ENCODE measurements at regions not wholly inside any gene's neighbourhood (a gene's known extent, or its start where the extent isn't known, plus 50 kb on each side); places are given as distances from the start of the nearest gene placed in this dataset.
A peak's percentile ranks its signal among the peaks of the same experiment; 100 is the strongest.

- no peaks in the 10 kb centered on the region for H3K27me3 ChIP-seq (ENCODE audit: control insufficient read depth, insufficient read depth, low read length)
- H3K36me3 ChIP-seq (ENCODE audit: control insufficient read depth, insufficient read depth, low read length) = no peaks in the 10 kb centered on the region
- no peaks in the 10 kb centered on the region for H3K4me1 ChIP-seq (ENCODE audit: control insufficient read depth, insufficient read depth, low read length)
- no peak overlapping the region for H3K27ac ChIP-seq (ENCODE audit: low read length)
- peaks cover 10% of the 10 kb centered on the region for H3K9me3 ChIP-seq (replicated peaks; ENCODE audit: control insufficient read depth, low read depth, low read length)
- no peak for DNase-seq
- H3K4me3 ChIP-seq (ENCODE audit: low read length) = no peak overlapping the region
Observed at GRCh38 chr2:14445670-14446069, 186.8 kb upstream of the LRATD1 start.

GRCh38 chr2:14448340-14448739 lies 184.2 kb upstream of the LRATD1 start:
- Histone ChIP-seq H3K9me3 (replicated peaks; ENCODE audit: control insufficient read depth, low read depth, low read length) (peaks cover 10% of the 10 kb centered on the region), H3K27me3 (ENCODE audit: control insufficient read depth, insufficient read depth, low read length) (no peaks in the 10 kb centered on the region), H3K4me1 (ENCODE audit: control insufficient read depth, insufficient read depth, low read length) (no peaks in the 10 kb centered on the region), H3K4me3 (ENCODE audit: low read length) (no peak overlapping the region), H3K36me3 (ENCODE audit: control insufficient read depth, insufficient read depth, low read length) (no peaks in the 10 kb centered on the region), H3K27ac (ENCODE audit: low read length) (no peak overlapping the region)
- no peak for DNase-seq
- no CpG with 5 or more reads among the region's 1 CpG for WGBS (ENCODE audit: insufficient coverage)

DNA sequence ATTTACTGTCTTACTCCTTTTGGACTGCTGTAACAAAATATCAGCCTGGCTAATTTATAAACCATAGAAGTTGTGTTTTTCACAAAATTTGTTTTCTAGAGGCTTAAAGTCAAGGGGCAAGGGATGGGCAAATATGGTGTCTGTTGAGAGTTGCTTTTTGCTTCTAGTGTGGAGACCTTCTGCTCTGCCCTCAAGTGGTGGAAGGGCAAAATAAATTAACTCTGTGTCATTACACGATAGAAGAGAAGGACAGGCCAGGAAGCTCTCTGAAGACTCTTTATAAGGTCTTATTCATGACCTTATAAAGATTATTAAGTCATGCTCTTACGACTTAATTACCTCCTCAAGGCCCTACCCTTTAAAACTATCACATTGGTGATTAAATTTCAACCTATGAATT lies 181.2 kb upstream of the LRATD1 start:
- Histone ChIP-seq H3K27ac (ENCODE audit: low read length) (no peak overlapping the region), H3K4me3 (ENCODE audit: low read length) (no peak overlapping the region), H3K9me3 (replicated peaks; ENCODE audit: control insufficient read depth, low read depth, low read length) (peaks cover 3% of the 10 kb centered on the region), H3K27me3 (ENCODE audit: control insufficient read depth, insufficient read depth, low read length) (no peaks in the 10 kb centered on the region), H3K36me3 (ENCODE audit: control insufficient read depth, insufficient read depth, low read length) (no peaks in the 10 kb centered on the region), H3K4me1 (ENCODE audit: control insufficient read depth, insufficient read depth, low read length) (no peaks in the 10 kb centered on the region)
- 75% methylated on average over 1 of the region's 2 CpGs for WGBS (ENCODE audit: insufficient coverage)
- DNase-seq = no peak

GRCh38 chr2:14454202-14454601 lies 178.3 kb upstream of the LRATD1 start:
- Histone ChIP-seq H3K36me3 (ENCODE audit: control insufficient read depth, insufficient read depth, low read length) (no peaks in the 10 kb centered on the region), H3K27me3 (ENCODE audit: control insufficient read depth, insufficient read depth, low read length) (no peaks in the 10 kb centered on the region), H3K4me1 (ENCODE audit: control insufficient read depth, insufficient read depth, low read length) (no peaks in the 10 kb centered on the region), H3K4me3 (ENCODE audit: low read length) (no peak overlapping the region), H3K27ac (ENCODE audit: low read length) (no peak overlapping the region), H3K9me3 (replicated peaks; ENCODE audit: control insufficient read depth, low read depth, low read length) (peaks cover 7% of the 10 kb centered on the region)
- WGBS (ENCODE audit: insufficient coverage) = 83% methylated on average over 2 of the region's 3 CpGs
- no peak for DNase-seq

DNA sequence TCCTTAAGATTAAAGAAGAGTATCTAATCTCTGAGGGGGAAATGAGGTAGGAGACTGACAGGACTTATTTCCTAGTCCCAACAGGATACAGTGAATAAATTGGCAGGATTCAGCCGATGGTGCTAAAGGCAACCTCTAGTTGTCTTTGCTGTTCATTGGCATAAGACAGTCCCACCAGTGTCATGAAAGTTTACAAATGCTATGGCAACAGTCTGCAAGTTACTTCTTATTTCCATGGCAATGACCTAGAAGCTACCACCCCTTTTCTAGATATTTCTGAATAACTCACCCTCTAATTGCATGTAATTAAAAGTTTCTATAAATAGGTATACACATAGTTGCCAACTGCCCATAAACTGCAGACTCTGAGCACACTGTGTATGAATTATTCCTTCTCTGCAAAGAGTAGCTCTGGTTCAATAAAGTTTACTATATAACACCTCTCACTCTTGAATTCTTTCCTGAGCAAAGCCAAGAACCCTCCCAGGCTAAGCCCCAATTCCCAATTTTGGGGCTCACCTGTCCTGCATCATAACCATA lies 172.7 kb upstream of the LRATD1 start:
- Histone ChIP-seq H3K9me3 (replicated peaks; ENCODE audit: control insufficient read depth, low read depth, low read length) (peaks cover 7% of the 10 kb centered on the region), H3K27ac (ENCODE audit: low read length) (no peak overlapping the region), H3K27me3 (ENCODE audit: control insufficient read depth, insufficient read depth, low read length) (no peaks in the 10 kb centered on the region), H3K36me3 (ENCODE audit: control insufficient read depth, insufficient read depth, low read length) (no peaks in the 10 kb centered on the region), H3K4me3 (ENCODE audit: low read length) (no peak overlapping the region), H3K4me1 (ENCODE audit: control insufficient read depth, insufficient read depth, low read length) (no peaks in the 10 kb centered on the region)
- WGBS (ENCODE audit: insufficient coverage) = 86% methylated on average over 1 of the region's 1 CpG
- no peak for DNase-seq

DNA sequence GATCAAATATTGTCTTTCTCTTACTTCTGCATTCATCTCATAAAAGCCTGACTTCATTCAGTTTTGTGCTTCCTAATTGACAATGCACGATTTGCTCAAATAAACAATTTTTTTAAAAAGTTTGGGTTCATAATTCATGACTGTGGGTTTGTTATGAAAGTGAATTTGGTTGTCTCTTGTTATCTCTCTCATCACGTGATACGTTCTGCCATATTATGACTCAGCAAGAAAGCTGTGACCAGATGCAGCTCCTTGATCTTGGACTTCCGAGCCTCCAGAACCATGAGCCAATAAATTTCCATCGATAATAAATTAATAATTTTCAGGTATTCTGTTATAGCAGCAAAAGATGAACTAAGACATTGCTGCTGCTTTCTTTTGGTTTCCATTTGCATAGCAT lies 156.5 kb upstream of the LRATD1 start:
- Histone ChIP-seq H3K27me3 (ENCODE audit: control insufficient read depth, insufficient read depth, low read length) (no peaks in the 10 kb centered on the region), H3K9me3 (replicated peaks; ENCODE audit: control insufficient read depth, low read depth, low read length) (no peaks in the 10 kb centered on the region), H3K36me3 (ENCODE audit: control insufficient read depth, insufficient read depth, low read length) (no peaks in the 10 kb centered on the region), H3K4me1 (ENCODE audit: control insufficient read depth, insufficient read depth, low read length) (no peaks in the 10 kb centered on the region), H3K27ac (ENCODE audit: low read length) (no peak overlapping the region), H3K4me3 (ENCODE audit: low read length) (no peak overlapping the region)
- WGBS (ENCODE audit: insufficient coverage) = no CpG with 5 or more reads among the region's 5 CpGs
- no peak for DNase-seq

GRCh38 chr2:14479486-14479885 lies 153.0 kb upstream of the LRATD1 start:
- WGBS (ENCODE audit: insufficient coverage) = 100% methylated on average over 1 of the region's 2 CpGs
- Histone ChIP-seq H3K4me1 (ENCODE audit: control insufficient read depth, insufficient read depth, low read length) (no peaks in the 10 kb centered on the region), H3K27ac (ENCODE audit: low read length) (no peak overlapping the region), H3K4me3 (ENCODE audit: low read length) (no peak overlapping the region), H3K9me3 (replicated peaks; ENCODE audit: control insufficient read depth, low read depth, low read length) (no peaks in the 10 kb centered on the region), H3K36me3 (ENCODE audit: control insufficient read depth, insufficient read depth, low read length) (no peaks in the 10 kb centered on the region), H3K27me3 (ENCODE audit: control insufficient read depth, insufficient read depth, low read length) (no peaks in the 10 kb centered on the region)
- no peak for DNase-seq

GRCh38 chr2:14480120-14480519 lies 152.4 kb upstream of the LRATD1 start:
- Histone ChIP-seq H3K36me3 (ENCODE audit: control insufficient read depth, insufficient read depth, low read length) (no peaks in the 10 kb centered on the region), H3K27me3 (ENCODE audit: control insufficient read depth, insufficient read depth, low read length) (no peaks in the 10 kb centered on the region), H3K27ac (ENCODE audit: low read length) (no peak overlapping the region), H3K9me3 (replicated peaks; ENCODE audit: control insufficient read depth, low read depth, low read length) (no peaks in the 10 kb centered on the region), H3K4me1 (ENCODE audit: control insufficient read depth, insufficient read depth, low read length) (no peaks in the 10 kb centered on the region), H3K4me3 (ENCODE audit: low read length) (no peak overlapping the region)
- DNase-seq = no peak
- no CpG with 5 or more reads among the region's 2 CpGs for WGBS (ENCODE audit: insufficient coverage)

GRCh38 chr2:14480906-14481305 lies 151.6 kb upstream of the LRATD1 start:
- no peak for DNase-seq
- 88% methylated on average over 1 of the region's 1 CpG for WGBS (ENCODE audit: insufficient coverage)
- Histone ChIP-seq H3K4me1 (ENCODE audit: control insufficient read depth, insufficient read depth, low read length) (no peaks in the 10 kb centered on the region), H3K27me3 (ENCODE audit: control insufficient read depth, insufficient read depth, low read length) (no peaks in the 10 kb centered on the region), H3K27ac (ENCODE audit: low read length) (no peak overlapping the region), H3K4me3 (ENCODE audit: low read length) (no peak overlapping the region), H3K36me3 (ENCODE audit: control insufficient read depth, insufficient read depth, low read length) (no peaks in the 10 kb centered on the region), H3K9me3 (replicated peaks; ENCODE audit: control insufficient read depth, low read depth, low read length) (no peaks in the 10 kb centered on the region)

GRCh38 chr2:14492920-14493503 lies 139.5 kb upstream of the LRATD1 start:
- WGBS (ENCODE audit: insufficient coverage) = no CpG with 5 or more reads among the region's 3 CpGs
- Histone ChIP-seq H3K4me3 (ENCODE audit: low read length) (no peak overlapping the region), H3K4me1 (ENCODE audit: control insufficient read depth, insufficient read depth, low read length) (no peaks in the 10 kb centered on the region), H3K9me3 (replicated peaks; ENCODE audit: control insufficient read depth, low read depth, low read length) (no peaks in the 10 kb centered on the region), H3K27me3 (ENCODE audit: control insufficient read depth, insufficient read depth, low read length) (no peaks in the 10 kb centered on the region), H3K27ac (ENCODE audit: low read length) (no peak overlapping the region), H3K36me3 (ENCODE audit: control insufficient read depth, insufficient read depth, low read length) (no peaks in the 10 kb centered on the region)
- peak; percentile 21 for DNase-seq

DNA sequence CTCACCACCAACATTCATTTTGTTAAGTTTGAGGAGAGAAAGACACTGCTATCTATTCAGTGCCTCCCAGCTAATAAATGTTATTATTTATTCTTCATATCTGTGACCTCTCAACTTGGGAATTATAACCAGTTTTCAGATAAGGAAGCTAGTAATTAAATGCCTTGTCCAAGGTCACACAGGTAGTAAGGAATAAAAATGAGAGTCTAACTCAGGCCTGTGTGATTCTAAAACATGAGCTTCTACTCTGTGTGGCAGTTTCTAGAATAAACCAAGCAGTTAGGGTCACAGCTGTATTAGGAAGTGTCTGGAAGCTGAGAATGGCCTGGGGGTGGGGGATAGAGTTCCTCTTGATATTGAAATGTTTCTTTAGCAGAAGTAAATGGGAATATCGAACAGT lies 137.8 kb upstream of the LRATD1 start:
- H3K27me3 ChIP-seq (ENCODE audit: control insufficient read depth, insufficient read depth, low read length) = no peaks in the 10 kb centered on the region
- DNase-seq = no peak
- H3K27ac ChIP-seq (ENCODE audit: low read length) = no peak overlapping the region
- no CpG with 5 or more reads among the region's 1 CpG for WGBS (ENCODE audit: insufficient coverage)
- no peaks in the 10 kb centered on the region for H3K9me3 ChIP-seq (replicated peaks; ENCODE audit: control insufficient read depth, low read depth, low read length)
- no peaks in the 10 kb centered on the region for H3K4me1 ChIP-seq (ENCODE audit: control insufficient read depth, insufficient read depth, low read length)
- H3K4me3 ChIP-seq (ENCODE audit: low read length) = no peak overlapping the region
- H3K36me3 ChIP-seq (ENCODE audit: control insufficient read depth, insufficient read depth, low read length) = no peaks in the 10 kb centered on the region
